Activated naive CD4-positive, alpha-beta T cell treated with anti-CD3 and anti-CD28 coated beads, Interleukin-2, amount 50 U/mL, for 24 hours (primary cell): ENCODE measurements at regions not wholly inside any gene's neighbourhood (a gene's known extent, or its start where the extent isn't known, plus 50 kb on each side); places are given as distances from the start of the nearest gene placed in this dataset.
"Not testable (repeated sequence)": the region's sequence is repeated elsewhere in the genome, so short reads cannot be mapped to it uniquely, and the experiment has no call there.

Source experiments
- H3K27ac Mint-ChIP-seq: one replicate; pipeline ENCODE4 v1.8.0; 2021; ENCODE audit warnings: mild to moderate bottlenecking, mixed read lengths
- H3K27me3 Mint-ChIP-seq: one replicate; pipeline ENCODE4 v1.8.0; 2021; ENCODE audit warnings: mixed read lengths
- H3K36me3 Mint-ChIP-seq: one replicate; pipeline ENCODE4 v1.8.0; 2021; ENCODE audit warnings: mixed read lengths
- H3K4me1 Mint-ChIP-seq: one replicate; pipeline ENCODE4 v1.8.0; 2021; ENCODE audit warnings: mixed read lengths
- H3K4me3 Mint-ChIP-seq: one replicate; pipeline ENCODE4 v1.8.0; 2021; ENCODE audit warnings: mild to moderate bottlenecking, mixed read lengths
- H3K9me3 Mint-ChIP-seq: one replicate; pipeline ENCODE4 v1.8.0; 2021; ENCODE audit warnings: mixed read lengths

DNA sequence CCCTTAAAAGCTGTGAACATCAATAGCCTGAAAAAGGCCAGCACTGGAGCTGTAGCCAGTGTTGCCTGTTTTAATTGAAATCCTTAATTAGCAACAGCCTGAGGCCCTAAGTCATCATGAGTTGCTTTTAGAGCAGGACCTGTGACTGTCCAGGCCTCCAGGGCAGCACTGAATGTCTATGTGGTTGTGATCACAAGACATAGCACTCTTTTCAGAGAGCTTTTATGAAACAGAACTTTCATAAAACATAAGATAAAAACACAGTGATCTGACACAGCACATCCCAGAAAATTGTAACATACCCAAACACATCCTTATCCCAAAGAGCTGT, 85.5 kb upstream of the MYO10 start:
- no peaks in the 10 kb centered on the region for H3K27me3 Mint-ChIP-seq
- H3K36me3 Mint-ChIP-seq = no peaks in the 10 kb centered on the region
- no peaks in the 10 kb centered on the region for H3K4me1 Mint-ChIP-seq
- H3K27ac Mint-ChIP-seq = no peak overlapping the region
- H3K9me3 Mint-ChIP-seq = no peaks in the 10 kb centered on the region
- H3K4me3 Mint-ChIP-seq = no peak overlapping the region

GRCh38 chr5:17022296-17022695, 86.2 kb upstream of the MYO10 start:
- Mint-ChIP-seq H3K27me3 (no peaks in the 10 kb centered on the region), H3K4me1 (no peaks in the 10 kb centered on the region), H3K4me3 (no peak overlapping the region), H3K27ac (no peak overlapping the region), H3K9me3 (no peaks in the 10 kb centered on the region), H3K36me3 (no peaks in the 10 kb centered on the region)

DNA sequence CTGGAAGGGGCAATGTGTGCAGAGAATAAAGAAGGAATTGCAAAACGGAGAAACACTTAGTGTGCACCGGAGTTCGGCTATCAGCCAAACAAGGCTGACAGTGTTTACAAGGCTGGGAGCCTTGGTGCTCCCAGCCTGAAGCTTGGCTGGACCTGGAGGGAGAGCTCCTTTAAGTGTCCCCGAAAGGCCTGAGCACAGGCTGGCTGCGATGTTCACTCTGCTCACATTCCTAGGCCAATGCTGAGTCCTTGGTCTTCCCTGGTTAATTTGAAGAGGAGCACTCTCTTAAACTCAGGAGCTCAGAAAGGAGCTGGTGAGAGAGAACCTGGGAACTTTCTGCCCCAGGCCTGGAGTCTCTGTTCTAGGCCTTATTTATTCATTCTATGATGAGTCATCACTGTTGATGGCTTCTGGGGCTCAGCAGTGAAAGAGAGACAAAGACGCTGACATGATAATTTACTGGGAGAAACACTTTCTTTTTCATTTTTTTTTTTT, 88.6 kb upstream of the MYO10 start:
- Mint-ChIP-seq H3K36me3 (no peaks in the 10 kb centered on the region), H3K9me3 (no peaks in the 10 kb centered on the region), H3K27ac (no peak overlapping the region), H3K4me3 (no peak overlapping the region), H3K27me3 (no peaks in the 10 kb centered on the region), H3K4me1 (no peaks in the 10 kb centered on the region)

GRCh38 chr5:17031659-17032277, 95.7 kb upstream of the MYO10 start:
- H3K9me3 Mint-ChIP-seq, H3K27ac Mint-ChIP-seq, H3K36me3 Mint-ChIP-seq, H3K27me3 Mint-ChIP-seq, H3K4me1 Mint-ChIP-seq, H3K4me3 Mint-ChIP-seq: not testable (repeated sequence)

DNA sequence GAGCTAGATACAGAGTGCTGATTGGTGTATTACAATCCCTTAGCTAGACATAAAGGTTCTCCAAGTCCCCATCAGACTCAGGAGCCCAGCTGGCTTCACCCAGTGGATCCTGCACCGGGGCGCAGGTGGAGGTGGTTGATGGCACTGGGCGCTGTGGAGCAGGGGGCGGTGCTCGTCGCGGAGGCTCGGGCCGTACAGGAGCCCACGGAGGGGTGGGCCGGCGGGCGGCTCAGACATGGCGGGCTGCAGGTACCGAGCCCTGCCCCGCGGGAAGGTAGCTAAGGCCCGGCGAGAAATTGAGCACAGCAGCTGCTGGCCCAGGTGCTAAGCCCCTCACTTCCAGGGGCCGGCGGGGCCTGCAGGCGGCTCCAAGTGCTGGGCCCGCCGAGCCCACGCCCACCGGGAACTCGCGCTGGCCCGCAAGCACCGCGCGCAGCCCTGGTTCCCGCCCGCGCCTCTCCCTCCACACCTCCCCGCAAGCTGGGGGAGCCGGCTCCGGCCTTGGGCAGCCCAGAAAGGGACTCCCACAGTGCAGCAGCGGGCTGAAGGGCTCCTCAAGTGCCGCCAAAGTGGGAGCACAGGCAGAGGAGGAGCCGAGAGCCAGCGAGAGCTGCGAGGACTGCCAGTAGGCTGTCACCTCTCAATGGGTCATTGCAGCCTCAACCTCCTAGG, 96.4 kb upstream of the MYO10 start:
- H3K4me1 Mint-ChIP-seq, H3K4me3 Mint-ChIP-seq, H3K36me3 Mint-ChIP-seq, H3K27ac Mint-ChIP-seq, H3K27me3 Mint-ChIP-seq, H3K9me3 Mint-ChIP-seq: not testable (repeated sequence)

GRCh38 chr5:17034992-17035391, 98.9 kb upstream of the MYO10 start:
- H3K9me3 Mint-ChIP-seq, H3K27me3 Mint-ChIP-seq: not testable (repeated sequence)

GRCh38 chr5:17037751-17038150, 101.7 kb upstream of the MYO10 start:
- Mint-ChIP-seq H3K9me3 (no peaks in the 10 kb centered on the region), H3K27ac (no peak overlapping the region), H3K27me3 (peaks cover 1% of the 10 kb centered on the region), H3K4me3 (no peak overlapping the region), H3K36me3 (no peaks in the 10 kb centered on the region), H3K4me1 (no peaks in the 10 kb centered on the region)

More at GRCh38 chr5:17034992-17035391, 98.9 kb upstream of the MYO10 start:
- not testable (repeated sequence) for H3K27ac Mint-ChIP-seq, H3K4me3 Mint-ChIP-seq, H3K4me1 Mint-ChIP-seq, H3K36me3 Mint-ChIP-seq

DNA sequence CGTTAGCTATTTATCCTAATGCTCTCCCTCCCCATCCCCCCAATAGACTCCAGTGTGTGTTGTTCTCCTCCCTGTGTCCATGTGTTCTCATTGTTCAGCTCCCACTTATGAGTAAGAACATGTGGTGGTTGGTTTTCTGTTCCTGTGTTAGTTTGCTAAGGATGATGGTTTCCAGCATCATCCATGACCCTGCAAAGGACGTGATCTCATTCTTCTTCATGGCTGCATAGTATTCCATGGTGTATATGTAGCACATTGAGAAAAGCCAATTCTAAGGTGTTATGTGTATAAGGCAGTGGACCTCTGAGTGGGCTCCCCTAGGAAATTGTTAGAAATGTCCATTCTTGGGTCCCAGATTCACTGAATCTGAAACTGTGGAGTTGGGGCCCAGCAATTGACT, 103.1 kb upstream of the MYO10 start:
- no peak overlapping the region for H3K4me3 Mint-ChIP-seq
- H3K4me1 Mint-ChIP-seq = no peaks in the 10 kb centered on the region
- H3K27ac Mint-ChIP-seq = no peak overlapping the region
- no peaks in the 10 kb centered on the region for H3K9me3 Mint-ChIP-seq
- H3K36me3 Mint-ChIP-seq = no peaks in the 10 kb centered on the region
- peaks cover 1% of the 10 kb centered on the region for H3K27me3 Mint-ChIP-seq

- Mint-ChIP-seq H3K36me3 (no peaks in the 10 kb centered on the region), H3K27me3 (no peaks in the 10 kb centered on the region), H3K27ac (no peak overlapping the region), H3K9me3 (no peaks in the 10 kb centered on the region), H3K4me1 (no peaks in the 10 kb centered on the region), H3K4me3 (no peak overlapping the region)
Measured at GRCh38 chr5:17042041-17042440, 106.0 kb upstream of the MYO10 start.

GRCh38 chr5:17046320-17046719, 110.2 kb upstream of the MYO10 start:
- no peaks in the 10 kb centered on the region for H3K9me3 Mint-ChIP-seq

DNA sequence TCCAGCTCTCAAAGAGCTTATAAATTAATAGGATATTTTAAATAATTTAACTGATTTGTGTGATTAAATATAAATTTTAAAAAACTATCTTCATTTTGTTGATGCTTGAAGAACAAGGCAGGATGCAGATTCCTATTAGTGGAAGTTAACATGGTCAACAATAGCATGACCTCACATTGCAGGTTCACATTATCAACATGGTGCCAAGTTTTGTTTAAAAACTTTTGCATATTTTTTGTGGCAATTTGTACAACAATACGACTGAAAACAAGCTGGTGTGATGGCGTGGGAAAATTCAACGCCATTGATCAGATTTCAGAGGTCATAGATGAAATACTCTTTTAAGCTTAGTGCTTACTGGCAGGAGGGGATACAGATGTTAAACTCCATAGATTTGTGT, 114.1 kb upstream of the MYO10 start:
- H3K27me3 Mint-ChIP-seq = no peaks in the 10 kb centered on the region
- no peak overlapping the region for H3K27ac Mint-ChIP-seq
- no peak overlapping the region for H3K4me3 Mint-ChIP-seq
- H3K36me3 Mint-ChIP-seq = no peaks in the 10 kb centered on the region
- no peaks in the 10 kb centered on the region for H3K9me3 Mint-ChIP-seq
- no peaks in the 10 kb centered on the region for H3K4me1 Mint-ChIP-seq

More at GRCh38 chr5:17046320-17046719, 110.2 kb upstream of the MYO10 start:
- Mint-ChIP-seq H3K4me1 (no peaks in the 10 kb centered on the region), H3K4me3 (no peak overlapping the region), H3K27me3 (no peaks in the 10 kb centered on the region), H3K36me3 (no peaks in the 10 kb centered on the region), H3K27ac (no peak overlapping the region)

DNA sequence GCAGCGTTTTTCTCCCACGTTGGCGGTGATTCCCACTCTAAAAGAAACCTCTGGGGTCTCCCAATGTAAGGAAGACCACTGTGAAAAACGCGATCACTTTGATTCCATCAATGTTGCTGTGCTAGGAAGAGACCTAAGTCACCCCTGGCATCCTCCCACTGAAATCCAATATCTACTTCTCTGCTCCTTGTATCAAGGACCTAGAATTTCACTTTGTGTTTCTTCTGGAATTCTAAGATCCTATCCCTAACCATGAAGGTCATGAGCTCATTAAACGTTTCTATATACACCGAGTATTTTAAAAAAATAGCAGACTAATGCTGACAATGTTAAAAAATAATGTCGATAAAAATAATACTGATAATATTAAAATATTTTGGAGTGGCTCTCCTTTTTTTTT, 118.8 kb upstream of the MYO10 start:
- H3K4me1 Mint-ChIP-seq = no peaks in the 10 kb centered on the region

DNA sequence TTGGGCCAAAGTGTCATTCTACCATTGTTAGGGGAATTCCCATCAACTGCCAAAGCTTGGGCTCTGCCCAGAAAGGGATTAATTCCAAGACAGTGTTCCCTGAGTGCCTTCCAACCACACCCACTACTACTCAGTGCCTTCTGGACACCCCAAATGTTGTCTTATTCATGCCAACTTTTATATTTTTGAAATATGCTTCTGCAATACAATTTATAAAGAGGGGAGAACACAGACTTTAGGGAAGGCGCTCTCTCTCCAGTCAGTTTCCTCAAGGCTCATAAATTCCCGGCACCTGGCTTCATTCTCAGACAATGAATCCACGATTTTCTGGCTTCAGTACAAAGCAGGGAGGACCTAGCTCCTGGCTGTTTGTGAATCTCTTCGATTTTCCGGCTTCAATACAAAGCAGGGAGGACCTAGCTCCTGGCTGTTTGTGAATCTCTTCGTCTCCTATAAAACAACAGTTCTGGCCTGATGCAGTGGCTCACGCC, 120.1 kb upstream of the MYO10 start:
- Mint-ChIP-seq H3K4me3 (no peak overlapping the region), H3K27ac (no peak overlapping the region), H3K36me3 (no peaks in the 10 kb centered on the region), H3K4me1 (no peaks in the 10 kb centered on the region), H3K27me3 (no peaks in the 10 kb centered on the region), H3K9me3 (no peaks in the 10 kb centered on the region)

More for the DNA sequence above, 118.8 kb upstream of the MYO10 start:
- no peak overlapping the region for H3K27ac Mint-ChIP-seq
- H3K27me3 Mint-ChIP-seq = no peaks in the 10 kb centered on the region
- H3K36me3 Mint-ChIP-seq = no peaks in the 10 kb centered on the region
- H3K4me3 Mint-ChIP-seq = no peak overlapping the region
- H3K9me3 Mint-ChIP-seq = no peaks in the 10 kb centered on the region

DNA sequence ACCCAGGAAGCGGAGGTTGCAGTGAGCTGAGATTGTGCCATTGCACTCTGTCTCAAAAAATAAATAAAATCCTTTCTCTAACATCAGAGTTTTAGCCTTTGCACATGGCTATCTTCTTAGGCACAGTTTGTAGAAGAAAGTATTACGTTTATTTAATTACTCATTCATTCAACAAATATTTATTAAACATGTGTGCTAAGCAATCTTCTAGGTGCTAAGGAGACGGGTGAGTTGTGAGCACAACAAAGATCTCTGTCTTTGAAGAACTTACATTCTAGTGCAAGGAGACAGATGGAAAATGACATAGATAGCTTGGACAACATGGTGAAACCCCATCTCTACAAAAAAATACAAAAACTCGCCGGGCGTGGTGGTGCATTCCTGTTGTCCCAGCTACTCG, 122.3 kb upstream of the MYO10 start:
- Mint-ChIP-seq H3K27ac (no peak overlapping the region), H3K4me3 (no peak overlapping the region), H3K9me3 (no peaks in the 10 kb centered on the region)

DNA sequence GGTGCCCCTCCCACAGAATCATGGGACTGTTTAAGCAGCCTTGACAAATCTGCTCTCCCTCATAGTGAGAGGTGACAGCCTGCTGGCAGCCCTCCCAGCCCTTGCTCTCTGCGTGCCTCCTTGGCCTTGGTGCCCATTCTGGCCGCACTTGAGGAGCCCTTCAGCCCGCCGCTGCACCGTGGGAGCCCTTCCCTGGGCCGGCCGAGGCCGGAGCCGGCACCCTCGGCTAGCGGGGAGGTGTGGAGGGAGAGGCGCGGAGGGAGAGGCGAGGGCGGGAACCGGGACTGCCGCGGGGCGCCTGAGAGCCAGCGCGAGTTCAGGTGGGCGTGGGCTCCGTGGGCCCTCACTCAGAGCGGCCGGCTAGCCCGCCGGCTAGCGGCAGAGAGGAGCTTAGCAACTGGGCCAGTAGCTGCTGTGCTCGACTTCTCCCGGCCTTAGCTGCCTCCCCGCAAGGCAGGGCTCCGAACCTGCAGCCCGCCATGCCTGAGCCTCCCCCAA, 125.9 kb upstream of the MYO10 start:
- Mint-ChIP-seq H3K4me1 (no peaks in the 10 kb centered on the region), H3K9me3 (no peaks in the 10 kb centered on the region), H3K27ac (no peak overlapping the region), H3K4me3 (no peak overlapping the region), H3K27me3 (no peaks in the 10 kb centered on the region), H3K36me3 (no peaks in the 10 kb centered on the region)

More for the DNA sequence above, 122.3 kb upstream of the MYO10 start:
- H3K4me1 Mint-ChIP-seq = no peaks in the 10 kb centered on the region
- no peaks in the 10 kb centered on the region for H3K27me3 Mint-ChIP-seq
- H3K36me3 Mint-ChIP-seq = no peaks in the 10 kb centered on the region

DNA sequence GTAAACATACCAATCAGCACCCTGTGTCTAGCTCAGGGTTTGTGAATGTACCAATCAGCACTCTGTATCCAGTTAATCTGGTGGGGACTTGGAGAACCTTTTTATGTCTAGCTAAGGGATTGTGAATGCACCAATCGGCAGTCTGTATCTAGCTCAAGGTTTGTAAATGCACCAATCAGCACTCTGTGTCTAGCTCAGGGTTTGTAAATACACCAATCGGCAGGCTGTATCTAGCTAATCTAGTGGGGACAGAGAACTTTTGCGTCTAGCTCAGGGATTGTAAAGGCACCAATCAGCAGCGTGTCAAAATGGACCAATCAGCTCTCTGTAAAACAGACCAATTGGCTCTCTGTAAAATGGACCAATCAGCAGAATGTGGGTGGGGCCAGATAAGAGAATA, 126.7 kb upstream of the MYO10 start:
- H3K27me3 Mint-ChIP-seq, H3K4me3 Mint-ChIP-seq, H3K36me3 Mint-ChIP-seq, H3K4me1 Mint-ChIP-seq, H3K27ac Mint-ChIP-seq, H3K9me3 Mint-ChIP-seq: not testable (repeated sequence)
